ENCODE measurements at regions not wholly inside any gene's neighbourhood (a gene's known extent, or its start where the extent isn't known, plus 50 kb on each side); places are given as distances from the start of the nearest gene placed in this dataset.

DNA sequence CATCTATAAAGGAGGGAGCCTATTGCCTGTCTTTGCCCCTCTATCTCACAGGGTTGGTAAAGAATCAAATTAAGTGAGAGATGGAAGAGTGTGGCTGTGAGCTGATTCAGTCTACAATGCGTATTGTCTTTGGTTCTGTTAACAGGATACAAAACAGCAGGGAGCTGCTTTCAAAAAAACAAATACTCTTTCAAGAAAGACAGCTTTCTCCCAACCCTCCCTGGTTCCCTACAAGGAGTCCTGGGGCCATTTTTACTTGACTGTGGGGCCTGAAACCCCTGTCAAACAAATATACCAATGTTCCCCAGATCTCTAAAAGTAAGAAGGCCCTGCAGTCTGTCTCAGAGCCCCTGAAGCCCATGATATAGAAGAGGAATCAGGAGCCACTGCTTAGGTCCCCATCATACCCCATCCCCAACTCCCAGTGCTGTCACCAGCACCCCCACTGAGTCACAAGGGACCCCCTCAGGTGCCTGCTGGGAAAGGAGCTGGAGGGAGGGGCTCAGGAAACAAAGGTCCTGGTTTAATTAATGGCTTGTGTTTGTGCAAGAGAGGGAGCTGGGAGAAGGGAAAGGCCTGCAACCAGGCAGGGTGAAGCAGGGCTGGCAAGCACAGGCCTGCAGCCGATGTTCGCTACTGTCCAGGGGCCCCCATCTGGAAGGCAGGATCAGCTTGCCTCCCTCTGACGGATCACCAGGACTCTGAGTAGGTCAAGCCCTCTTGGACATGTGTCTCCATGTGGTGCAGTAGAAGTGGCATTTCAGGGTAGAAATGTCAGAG, 182.0 kb upstream of the GHITM start:
- Histone ChIP-seq H3K4me3 (no peak overlapping the region), H3K4me1 (no peaks in the 10 kb centered on the region), H3K27me3 (peaks cover 20% of the 10 kb centered on the region), H3K36me3 (no peaks in the 10 kb centered on the region), H3K27ac (no peak overlapping the region), H3K9me3 (no peaks in the 10 kb centered on the region)
- TF ChIP-seq POLR2AphosphoS5 (IDR thresholded peaks at IDR 0.05) (no peak), POLR2A (IDR thresholded peaks at IDR 0.05) (no peak), EP300 (IDR thresholded peaks at IDR 0.05) (no peak)
- TF ChIP-seq, protein P1, sequence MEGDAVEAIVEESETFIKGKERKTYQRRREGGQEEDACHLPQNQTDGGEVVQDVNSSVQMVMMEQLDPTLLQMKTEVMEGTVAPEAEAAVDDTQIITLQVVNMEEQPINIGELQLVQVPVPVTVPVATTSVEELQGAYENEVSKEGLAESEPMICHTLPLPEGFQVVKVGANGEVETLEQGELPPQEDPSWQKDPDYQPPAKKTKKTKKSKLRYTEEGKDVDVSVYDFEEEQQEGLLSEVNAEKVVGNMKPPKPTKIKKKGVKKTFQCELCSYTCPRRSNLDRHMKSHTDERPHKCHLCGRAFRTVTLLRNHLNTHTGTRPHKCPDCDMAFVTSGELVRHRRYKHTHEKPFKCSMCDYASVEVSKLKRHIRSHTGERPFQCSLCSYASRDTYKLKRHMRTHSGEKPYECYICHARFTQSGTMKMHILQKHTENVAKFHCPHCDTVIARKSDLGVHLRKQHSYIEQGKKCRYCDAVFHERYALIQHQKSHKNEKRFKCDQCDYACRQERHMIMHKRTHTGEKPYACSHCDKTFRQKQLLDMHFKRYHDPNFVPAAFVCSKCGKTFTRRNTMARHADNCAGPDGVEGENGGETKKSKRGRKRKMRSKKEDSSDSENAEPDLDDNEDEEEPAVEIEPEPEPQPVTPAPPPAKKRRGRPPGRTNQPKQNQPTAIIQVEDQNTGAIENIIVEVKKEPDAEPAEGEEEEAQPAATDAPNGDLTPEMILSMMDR (IDR thresholded peaks at IDR 0.05): no peak
- no peak for ATAC-seq
- 57 to 85% methylated on average over 1 to 3 of the region's 4 CpGs for WGBS, 2 donors (ENCODE audit: low coverage in 1 of 2)

DNA sequence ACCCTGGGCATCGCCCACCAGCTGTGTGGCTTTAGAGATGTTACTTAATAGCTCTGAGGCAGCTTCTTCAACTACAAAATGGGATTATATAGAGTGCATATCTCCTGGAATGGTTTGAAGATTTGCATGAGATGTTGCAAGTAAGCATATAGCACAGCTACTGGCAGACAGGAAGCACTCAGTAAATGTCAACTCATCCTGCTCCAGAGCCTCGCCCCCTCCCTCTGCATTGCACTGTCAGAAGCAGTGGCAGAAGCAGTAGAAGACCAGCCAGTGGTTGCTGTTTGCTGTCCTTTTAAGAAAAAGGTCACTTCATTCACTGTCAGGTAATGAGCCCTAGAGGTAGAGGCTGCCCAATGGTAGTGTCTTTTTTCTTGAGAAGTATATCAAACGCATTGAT, 180.0 kb upstream of the GHITM start:
- TF ChIP-seq, protein P1 (IDR thresholded peaks at IDR 0.05): no peak
- TF ChIP-seq POLR2AphosphoS5 (IDR thresholded peaks at IDR 0.05) (no peak), POLR2A (IDR thresholded peaks at IDR 0.05) (no peak), EP300 (IDR thresholded peaks at IDR 0.05) (no peak)
- Histone ChIP-seq H3K36me3 (no peaks in the 10 kb centered on the region), H3K27me3 (peaks cover 6% of the 10 kb centered on the region), H3K4me3 (no peak overlapping the region), H3K4me1 (no peaks in the 10 kb centered on the region), H3K27ac (no peak overlapping the region), H3K9me3 (no peaks in the 10 kb centered on the region)
- ATAC-seq: no peak
- WGBS, 2 donors (ENCODE audit: low coverage in 1 of 2): 80 to 89% methylated on average over 2 to 3 of the region's 3 CpGs

DNA sequence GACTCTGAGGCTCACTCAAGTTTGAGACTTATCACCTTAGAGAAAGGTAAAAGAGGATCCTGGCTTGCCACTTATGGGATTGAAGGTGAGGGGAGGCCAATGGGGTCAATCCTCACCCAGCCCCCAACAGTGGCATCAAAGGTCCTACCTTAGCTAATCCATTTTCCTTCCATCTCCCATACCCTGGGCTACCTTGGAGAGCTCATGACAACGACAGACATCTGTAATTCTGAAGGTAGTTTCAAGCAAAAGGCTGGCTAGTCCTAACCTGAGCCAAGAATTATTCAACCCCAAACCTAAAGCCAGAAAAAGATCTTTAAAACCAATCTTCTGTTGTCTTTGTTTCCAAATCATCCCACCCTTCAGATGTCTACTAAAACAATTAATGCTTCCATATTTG, 179.2 kb upstream of the GHITM start:
- WGBS, 2 donors (ENCODE audit: low coverage in 1 of 2): 60% methylated on average over 1 of the region's 1 CpG
- no peak overlapping the region for H3K4me3 ChIP-seq
- H3K36me3 ChIP-seq: no peaks in the 10 kb centered on the region
- no peak for ATAC-seq
- no peaks in the 10 kb centered on the region for H3K9me3 ChIP-seq
- H3K27ac ChIP-seq: no peak overlapping the region
- no peaks in the 10 kb centered on the region for H3K27me3 ChIP-seq
- H3K4me1 ChIP-seq: no peaks in the 10 kb centered on the region
- TF ChIP-seq, protein P1 (IDR thresholded peaks at IDR 0.05): no peak
- no peak for TF ChIP-seq POLR2A (IDR thresholded peaks at IDR 0.05)
- TF ChIP-seq POLR2AphosphoS5 (IDR thresholded peaks at IDR 0.05): no peak
- no peak for TF ChIP-seq EP300 (IDR thresholded peaks at IDR 0.05)

DNA sequence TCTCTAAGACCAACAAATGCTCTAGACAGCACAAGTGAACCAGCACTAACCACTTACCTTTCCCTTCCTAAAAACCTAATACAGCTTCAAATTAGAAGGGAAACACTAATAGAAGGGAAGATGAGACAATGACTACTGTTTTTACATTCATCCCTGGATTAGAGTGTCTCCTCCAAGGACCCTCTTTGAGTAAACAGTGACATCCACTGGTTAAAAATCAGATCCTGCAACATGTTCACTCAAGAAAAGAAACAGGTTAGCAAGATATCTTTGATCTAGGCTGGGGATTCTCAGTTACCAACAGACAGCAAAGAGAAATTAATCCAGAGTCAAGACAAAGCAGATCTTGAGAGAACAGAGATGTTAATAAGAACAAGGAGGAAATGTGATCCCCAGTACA, 177.7 kb upstream of the GHITM start:
- no peaks in the 10 kb centered on the region for H3K9me3 ChIP-seq
- H3K36me3 ChIP-seq: no peaks in the 10 kb centered on the region
- H3K27me3 ChIP-seq: no peaks in the 10 kb centered on the region
- no peaks in the 10 kb centered on the region for H3K4me1 ChIP-seq
- no peak overlapping the region for H3K4me3 ChIP-seq
- ATAC-seq: no peak
- H3K27ac ChIP-seq: no peak overlapping the region
- TF ChIP-seq EP300 (IDR thresholded peaks at IDR 0.05): no peak

DNA sequence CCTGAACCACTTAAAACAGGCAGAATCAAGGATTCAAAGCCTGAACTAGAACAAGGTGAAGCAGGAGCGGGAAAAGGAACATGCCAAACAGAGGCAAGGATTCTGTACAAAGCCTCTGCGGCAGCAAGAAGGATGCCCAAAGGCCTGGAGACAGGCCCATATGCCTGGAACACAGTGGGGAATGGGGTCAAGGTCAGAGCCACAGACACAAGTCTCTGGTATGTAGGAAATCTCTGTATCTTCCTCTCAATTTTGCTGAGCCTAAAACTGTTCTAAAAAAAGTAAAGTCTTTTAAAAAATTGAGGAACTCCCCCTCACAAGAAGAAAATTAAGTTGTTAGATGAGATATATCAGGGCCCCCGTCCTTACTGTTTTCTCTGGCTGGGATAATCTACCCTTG, 175.9 kb upstream of the GHITM start:
- no peaks in the 10 kb centered on the region for H3K27me3 ChIP-seq
- no peak for ATAC-seq
- H3K4me1 ChIP-seq: no peaks in the 10 kb centered on the region
- H3K4me3 ChIP-seq: no peak overlapping the region
- no peaks in the 10 kb centered on the region for H3K9me3 ChIP-seq
- TF ChIP-seq, protein P1 (IDR thresholded peaks at IDR 0.05): no peak
- TF ChIP-seq POLR2AphosphoS5 (IDR thresholded peaks at IDR 0.05): no peak
- TF ChIP-seq POLR2A (IDR thresholded peaks at IDR 0.05): no peak
- TF ChIP-seq EP300 (IDR thresholded peaks at IDR 0.05): no peak
- H3K36me3 ChIP-seq: no peaks in the 10 kb centered on the region
- 68 to 83% methylated on average over 3 of the region's 3 CpGs for WGBS, 2 donors (ENCODE audit: low coverage in 1 of 2)
- H3K27ac ChIP-seq: no peak overlapping the region
